ENCODE measurements at regions not wholly inside any gene's neighbourhood (a gene's known extent, or its start where the extent isn't known, plus 50 kb on each side); places are given as distances from the start of the nearest gene placed in this dataset.

- Mint-ChIP-seq H3K36me3 (no peaks in the 10 kb centered on the region), H3K4me1 (peaks cover 33% of the 10 kb centered on the region), H3K27ac (no peak overlapping the region), H3K4me3 (no peak overlapping the region), H3K9me3 (no peaks in the 10 kb centered on the region), H3K27me3 (ENCODE audit: low read depth) (peaks cover 17% of the 10 kb centered on the region)
- DNase-seq (ENCODE audit: low spot score in 2 of 2, unreplicated experiment in 2 of 2): peak in 1 of 2 experiments; percentile 22
- no peak for TF ChIP-seq CTCF (IDR thresholded peaks at IDR 0.05; ENCODE audit: unreplicated experiment)
Measured at GRCh38 chr22:44393066-44393465, 80.3 kb upstream of the SHISAL1 start.

- DNase-seq (ENCODE audit: low spot score in 2 of 2, unreplicated experiment in 2 of 2): peak in 1 of 2 experiments; percentile 27
- no peak for TF ChIP-seq CTCF (IDR thresholded peaks at IDR 0.05; ENCODE audit: unreplicated experiment)
- Mint-ChIP-seq H3K36me3 (no peaks in the 10 kb centered on the region), H3K4me3 (no peak overlapping the region), H3K27ac (no peak overlapping the region), H3K9me3 (no peaks in the 10 kb centered on the region), H3K4me1 (peaks cover 33% of the 10 kb centered on the region), H3K27me3 (ENCODE audit: low read depth) (peaks cover 18% of the 10 kb centered on the region)
Measured at GRCh38 chr22:44392446-44392921, 79.7 kb upstream of the SHISAL1 start.

- DNase-seq (ENCODE audit: low spot score in 2 of 2, unreplicated experiment in 2 of 2): peak; percentile 11 to 38
- no peaks in the 10 kb centered on the region for H3K36me3 Mint-ChIP-seq
Measured at GRCh38 chr22:44391481-44392445, 79.0 kb upstream of the SHISAL1 start.

GRCh38 chr22:44391015-44391414 lies 78.3 kb upstream of the SHISAL1 start:
- Mint-ChIP-seq H3K27me3 (ENCODE audit: low read depth) (peaks cover 28% of the 10 kb centered on the region), H3K36me3 (no peaks in the 10 kb centered on the region), H3K4me1 (peaks cover 32% of the 10 kb centered on the region), H3K4me3 (no peak overlapping the region), H3K27ac (no peak overlapping the region), H3K9me3 (no peaks in the 10 kb centered on the region)
- TF ChIP-seq CTCF (IDR thresholded peaks at IDR 0.05; ENCODE audit: unreplicated experiment): no peak
- peak in 1 of 2 experiments; percentile 16 for DNase-seq (ENCODE audit: low spot score in 2 of 2, unreplicated experiment in 2 of 2)

More at GRCh38 chr22:44391481-44392445, 79.0 kb upstream of the SHISAL1 start:
- H3K27ac Mint-ChIP-seq: no peak overlapping the region
- TF ChIP-seq CTCF (IDR thresholded peaks at IDR 0.05; ENCODE audit: unreplicated experiment): no peak
- H3K27me3 Mint-ChIP-seq (ENCODE audit: low read depth): peaks cover 22% of the 10 kb centered on the region
- H3K4me3 Mint-ChIP-seq: no peak overlapping the region
- peaks cover 33% of the 10 kb centered on the region for H3K4me1 Mint-ChIP-seq
- no peaks in the 10 kb centered on the region for H3K9me3 Mint-ChIP-seq

- DNase-seq (ENCODE audit: low spot score in 2 of 2, unreplicated experiment in 2 of 2): peak in 1 of 2 experiments; percentile 20
- Mint-ChIP-seq H3K36me3 (no peaks in the 10 kb centered on the region), H3K27me3 (ENCODE audit: low read depth) (peaks cover 28% of the 10 kb centered on the region), H3K4me3 (no peak overlapping the region), H3K9me3 (no peaks in the 10 kb centered on the region), H3K27ac (peak overlapping the region; percentile 43), H3K4me1 (peaks cover 28% of the 10 kb centered on the region)
- TF ChIP-seq CTCF (IDR thresholded peaks at IDR 0.05; ENCODE audit: unreplicated experiment): no peak
Measured at GRCh38 chr22:44390613-44390970, 77.8 kb upstream of the SHISAL1 start.

Measured in mesothelial cell of epicardium (in vitro differentiated cells).